HL-60 (cell line): ENCODE measurements at regions not wholly inside any gene's neighbourhood (a gene's known extent, or its start where the extent isn't known, plus 50 kb on each side); places are given as distances from the start of the nearest gene placed in this dataset.

Source experiments
- DNase-seq, 2 experiments: peaks; one replicate each; pipeline ENCODE4 v3.0.0-alpha.2; 2010 to 2020; ENCODE audit warnings: low read depth in 1 of 2, low spot score in 1 of 2
- H3K27ac ChIP-seq: fragments of 250-450 bp; sonication (Bioruptor Pico); replicated peaks from 2 replicates; pipeline ENCODE4 v1.5.1; 2020; ENCODE audit warnings: mild to moderate bottlenecking, moderate library complexity
- H3K27me3 ChIP-seq: fragments of 250-450 bp; sonication (Bioruptor Pico); 2 replicates; pipeline ENCODE4 v1.5.1; 2021; ENCODE audit warnings: mild to moderate bottlenecking, moderate library complexity; ENCODE audit not compliant: insufficient read depth, poor library complexity, severe bottlenecking
- H3K4me3 ChIP-seq: replicated peaks from 2 replicates; pipeline ENCODE4 v1.5.1; 2011; ENCODE audit warnings: mild to moderate bottlenecking, control low read depth, low read length; ENCODE audit not compliant: insufficient read depth
- GABPA ChIP-seq: IDR thresholded peaks from 2 replicates; pipeline ENCODE4 v1.6.1; 2012; ENCODE audit warnings: low read depth
- POLR2AphosphoS5 ChIP-seq: IDR thresholded peaks from 2 replicates; pipeline ENCODE4 v1.6.1; 2012; ENCODE audit warnings: low read depth
- SPI1 ChIP-seq: IDR thresholded peaks from 2 replicates; pipeline ENCODE4 v1.6.1; 2012; ENCODE audit warnings: low read depth, mild to moderate bottlenecking, borderline replicate concordance
- TF ChIP-seq, protein P1 (sequence below): IDR thresholded peaks from one replicate; pipeline ENCODE4 v1.5.1; 2011; ENCODE audit warnings: low read length, control low read depth, inconsistent platforms; ENCODE audit not compliant: insufficient read depth
- TF ChIP-seq, protein P2 (sequence below): IDR thresholded peaks from 2 replicates; pipeline ENCODE4 v1.6.1; 2012; ENCODE audit warnings: low read depth; ENCODE audit not compliant: insufficient replicate concordance

DNA sequence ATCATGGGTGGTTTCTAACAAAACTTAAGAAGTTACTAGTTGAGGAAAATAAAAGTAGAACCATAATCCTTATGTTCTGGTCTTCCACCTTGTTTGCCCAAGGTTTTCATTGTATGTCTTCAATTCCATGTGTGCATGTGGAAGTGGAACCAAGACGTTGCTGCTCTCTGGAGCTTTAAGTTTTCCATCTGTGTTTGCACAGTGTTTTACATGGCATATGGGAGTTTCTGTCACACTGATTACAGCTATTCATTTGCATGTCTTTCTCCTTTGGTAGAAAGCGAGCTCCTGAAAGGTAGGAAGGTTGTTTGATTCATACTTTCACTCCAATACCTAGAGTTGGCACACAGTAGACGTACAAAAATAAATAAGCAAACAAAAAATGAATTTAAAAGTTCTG lies 112.6 kb upstream of the LUZP2 start:
- TF ChIP-seq GABPA = no peak
- TF ChIP-seq, protein P1, sequence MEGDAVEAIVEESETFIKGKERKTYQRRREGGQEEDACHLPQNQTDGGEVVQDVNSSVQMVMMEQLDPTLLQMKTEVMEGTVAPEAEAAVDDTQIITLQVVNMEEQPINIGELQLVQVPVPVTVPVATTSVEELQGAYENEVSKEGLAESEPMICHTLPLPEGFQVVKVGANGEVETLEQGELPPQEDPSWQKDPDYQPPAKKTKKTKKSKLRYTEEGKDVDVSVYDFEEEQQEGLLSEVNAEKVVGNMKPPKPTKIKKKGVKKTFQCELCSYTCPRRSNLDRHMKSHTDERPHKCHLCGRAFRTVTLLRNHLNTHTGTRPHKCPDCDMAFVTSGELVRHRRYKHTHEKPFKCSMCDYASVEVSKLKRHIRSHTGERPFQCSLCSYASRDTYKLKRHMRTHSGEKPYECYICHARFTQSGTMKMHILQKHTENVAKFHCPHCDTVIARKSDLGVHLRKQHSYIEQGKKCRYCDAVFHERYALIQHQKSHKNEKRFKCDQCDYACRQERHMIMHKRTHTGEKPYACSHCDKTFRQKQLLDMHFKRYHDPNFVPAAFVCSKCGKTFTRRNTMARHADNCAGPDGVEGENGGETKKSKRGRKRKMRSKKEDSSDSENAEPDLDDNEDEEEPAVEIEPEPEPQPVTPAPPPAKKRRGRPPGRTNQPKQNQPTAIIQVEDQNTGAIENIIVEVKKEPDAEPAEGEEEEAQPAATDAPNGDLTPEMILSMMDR = no peak
- TF ChIP-seq, protein P2, sequence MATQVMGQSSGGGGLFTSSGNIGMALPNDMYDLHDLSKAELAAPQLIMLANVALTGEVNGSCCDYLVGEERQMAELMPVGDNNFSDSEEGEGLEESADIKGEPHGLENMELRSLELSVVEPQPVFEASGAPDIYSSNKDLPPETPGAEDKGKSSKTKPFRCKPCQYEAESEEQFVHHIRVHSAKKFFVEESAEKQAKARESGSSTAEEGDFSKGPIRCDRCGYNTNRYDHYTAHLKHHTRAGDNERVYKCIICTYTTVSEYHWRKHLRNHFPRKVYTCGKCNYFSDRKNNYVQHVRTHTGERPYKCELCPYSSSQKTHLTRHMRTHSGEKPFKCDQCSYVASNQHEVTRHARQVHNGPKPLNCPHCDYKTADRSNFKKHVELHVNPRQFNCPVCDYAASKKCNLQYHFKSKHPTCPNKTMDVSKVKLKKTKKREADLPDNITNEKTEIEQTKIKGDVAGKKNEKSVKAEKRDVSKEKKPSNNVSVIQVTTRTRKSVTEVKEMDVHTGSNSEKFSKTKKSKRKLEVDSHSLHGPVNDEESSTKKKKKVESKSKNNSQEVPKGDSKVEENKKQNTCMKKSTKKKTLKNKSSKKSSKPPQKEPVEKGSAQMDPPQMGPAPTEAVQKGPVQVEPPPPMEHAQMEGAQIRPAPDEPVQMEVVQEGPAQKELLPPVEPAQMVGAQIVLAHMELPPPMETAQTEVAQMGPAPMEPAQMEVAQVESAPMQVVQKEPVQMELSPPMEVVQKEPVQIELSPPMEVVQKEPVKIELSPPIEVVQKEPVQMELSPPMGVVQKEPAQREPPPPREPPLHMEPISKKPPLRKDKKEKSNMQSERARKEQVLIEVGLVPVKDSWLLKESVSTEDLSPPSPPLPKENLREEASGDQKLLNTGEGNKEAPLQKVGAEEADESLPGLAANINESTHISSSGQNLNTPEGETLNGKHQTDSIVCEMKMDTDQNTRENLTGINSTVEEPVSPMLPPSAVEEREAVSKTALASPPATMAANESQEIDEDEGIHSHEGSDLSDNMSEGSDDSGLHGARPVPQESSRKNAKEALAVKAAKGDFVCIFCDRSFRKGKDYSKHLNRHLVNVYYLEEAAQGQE = no peak
- no peak for DNase-seq

DNA sequence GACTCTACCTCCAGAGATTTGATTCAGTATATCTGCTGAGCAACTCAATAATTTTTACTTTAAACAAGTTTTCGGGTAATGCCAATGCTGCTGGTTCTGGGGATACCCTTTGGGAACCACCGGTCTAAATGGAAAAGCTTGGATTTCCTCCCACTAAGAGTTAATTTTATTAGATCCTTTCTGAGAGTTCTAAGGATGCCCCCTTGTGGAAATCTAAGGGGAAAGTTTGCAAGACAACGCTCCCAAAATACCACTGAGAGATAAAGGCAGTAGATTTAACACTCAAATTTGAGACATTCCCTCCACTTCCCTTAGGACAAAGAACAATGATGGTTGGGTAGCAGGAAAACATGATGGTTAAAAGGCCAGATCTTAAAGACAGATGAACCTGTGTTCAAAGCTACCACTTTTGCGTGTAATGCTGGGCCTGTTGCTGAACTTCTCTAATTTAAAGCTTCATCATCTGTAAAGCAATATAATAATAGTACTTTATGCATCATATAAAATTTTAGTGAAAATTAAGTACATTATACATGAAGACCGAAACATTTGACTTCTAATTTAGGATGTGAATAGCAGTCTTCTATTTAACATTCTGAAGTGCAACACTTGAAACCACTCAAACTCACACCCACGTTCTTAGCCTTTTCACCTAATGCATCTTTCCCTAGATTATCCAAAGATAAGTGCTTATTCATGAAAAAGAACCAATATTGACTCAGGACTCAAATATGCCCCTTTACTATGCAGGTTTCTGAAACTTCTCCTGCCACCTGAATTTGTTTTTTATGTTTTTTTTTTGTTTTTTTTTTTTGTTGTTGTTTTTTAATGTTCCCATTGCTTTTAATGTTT lies 110.1 kb upstream of the LUZP2 start:
- Histone ChIP-seq H3K27me3 (no peaks in the 10 kb centered on the region), H3K4me3 (no peak overlapping the region), H3K27ac (no peak overlapping the region)
- TF ChIP-seq POLR2AphosphoS5 (no peak), GABPA (no peak)
- TF ChIP-seq, protein P1 = no peak
- TF ChIP-seq, protein P2 = no peak
- no peak for DNase-seq

More for the DNA sequence above, 112.6 kb upstream of the LUZP2 start:
- Histone ChIP-seq H3K27me3 (no peaks in the 10 kb centered on the region), H3K4me3 (no peak overlapping the region), H3K27ac (no peak overlapping the region)

DNA sequence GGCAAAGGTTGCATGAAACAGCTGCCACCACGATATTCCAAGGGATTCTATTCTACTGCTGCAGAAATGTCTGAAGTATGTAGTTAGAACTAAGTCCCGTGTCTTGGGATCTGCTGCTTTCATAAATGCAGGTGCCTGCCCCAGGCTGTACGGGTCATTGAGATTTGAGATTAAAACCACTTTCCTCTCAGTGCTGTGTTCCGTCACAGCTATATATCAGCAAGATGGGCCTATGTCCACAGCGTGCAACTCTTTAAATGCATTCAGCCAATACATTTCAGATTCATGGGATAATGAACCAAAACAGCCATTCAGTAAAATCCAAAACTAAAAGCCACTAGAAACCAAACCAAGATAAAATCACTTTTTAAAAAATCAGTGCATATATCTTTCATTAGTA lies 107.3 kb upstream of the LUZP2 start:
- Histone ChIP-seq H3K27me3 (no peaks in the 10 kb centered on the region), H3K27ac (no peak overlapping the region), H3K4me3 (no peak overlapping the region)
- TF ChIP-seq, protein P1 = no peak
- no peak for TF ChIP-seq POLR2AphosphoS5
- TF ChIP-seq, protein P2 = no peak
- TF ChIP-seq GABPA = no peak
- TF ChIP-seq SPI1 = no peak
- no peak for DNase-seq
